Endodermal cell (in vitro differentiated cells): ENCODE measurements at regions not wholly inside any gene's neighbourhood (a gene's known extent, or its start where the extent isn't known, plus 50 kb on each side); places are given as distances from the start of the nearest gene placed in this dataset.

Experiments
- DNase-seq: peaks from one replicate; pipeline ENCODE4 v3.0.0-alpha.2; 2017
- H3K27ac ChIP-seq: 2 replicates; pipeline ENCODE4 v1.5.1; 2013; ENCODE audit warnings: mild to moderate bottlenecking, low read depth, low read length, moderate library complexity
- H3K27me3 ChIP-seq: 2 replicates; pipeline ENCODE4 v1.6.1; 2013; ENCODE audit warnings: mild to moderate bottlenecking, low read length, moderate library complexity; ENCODE audit not compliant: insufficient read depth, control insufficient read depth, poor library complexity, severe bottlenecking
- H3K36me3 ChIP-seq: 2 replicates; pipeline ENCODE4 v1.7.0; 2013; ENCODE audit warnings: mild to moderate bottlenecking, low read length, moderate library complexity; ENCODE audit not compliant: control insufficient read depth, insufficient read depth
- H3K4me1 ChIP-seq: one replicate; pipeline ENCODE4 v1.7.0; 2013; ENCODE audit warnings: low read length; ENCODE audit not compliant: control insufficient read depth, insufficient read depth
- H3K4me3 ChIP-seq: 2 replicates; pipeline ENCODE4 v1.5.1; 2013; ENCODE audit warnings: mild to moderate bottlenecking, low read length, moderate library complexity
- H3K9ac ChIP-seq: 2 replicates; pipeline ENCODE4 v1.6.1; 2013; ENCODE audit warnings: mild to moderate bottlenecking, low read length, moderate library complexity; ENCODE audit not compliant: poor library complexity, severe bottlenecking; ENCODE audit errors: extremely low read depth
- H3K9me3 ChIP-seq: 2 replicates; pipeline ENCODE4 v1.6.1; 2013; ENCODE audit warnings: mild to moderate bottlenecking, low read length, moderate library complexity; ENCODE audit not compliant: control insufficient read depth
- H3K27ac Mint-ChIP-seq: 2 replicates; pipeline ENCODE4 v1.8.0; 2020; ENCODE audit warnings: mixed read lengths
- H3K27me3 Mint-ChIP-seq: 2 replicates; pipeline ENCODE4 v1.8.0; 2021; ENCODE audit warnings: mild to moderate bottlenecking, mixed read lengths; ENCODE audit not compliant: insufficient read depth
- H3K36me3 Mint-ChIP-seq: 2 replicates; pipeline ENCODE4 v1.8.0; 2020; ENCODE audit warnings: low read depth, mixed read lengths
- H3K4me1 Mint-ChIP-seq: 2 replicates; pipeline ENCODE4 v1.8.0; 2020; ENCODE audit warnings: mixed read lengths
- H3K4me3 Mint-ChIP-seq: 2 replicates; pipeline ENCODE4 v1.8.0; 2020; ENCODE audit warnings: mild to moderate bottlenecking, moderate library complexity, mixed read lengths
- H3K9me3 Mint-ChIP-seq: 2 replicates; pipeline ENCODE4 v1.8.0; 2020; ENCODE audit warnings: mild to moderate bottlenecking, mixed read lengths
- WGBS, 2 experiments: methylation state at CpG; one replicate each; pipeline versions ENCODE4 v1.1.5 to v1.1.7; 2013; ENCODE audit warnings: missing lambda C conversion rate in 2 of 2, mixed read lengths in 1 of 2; ENCODE audit not compliant: insufficient coverage in 1 of 2, insufficient read length in 1 of 2; 5-methylcytosine and 5-hydroxymethylcytosine counted together
- TF ChIP-seq, protein P1 (sequence below): fragments of 200-600 bp; sonication (generic); conservative IDR thresholded peaks from 2 replicates; pipeline ENCODE4 v1.5.0; 2021; ENCODE audit warnings: antibody characterized with exemption, mild to moderate bottlenecking

DNA sequence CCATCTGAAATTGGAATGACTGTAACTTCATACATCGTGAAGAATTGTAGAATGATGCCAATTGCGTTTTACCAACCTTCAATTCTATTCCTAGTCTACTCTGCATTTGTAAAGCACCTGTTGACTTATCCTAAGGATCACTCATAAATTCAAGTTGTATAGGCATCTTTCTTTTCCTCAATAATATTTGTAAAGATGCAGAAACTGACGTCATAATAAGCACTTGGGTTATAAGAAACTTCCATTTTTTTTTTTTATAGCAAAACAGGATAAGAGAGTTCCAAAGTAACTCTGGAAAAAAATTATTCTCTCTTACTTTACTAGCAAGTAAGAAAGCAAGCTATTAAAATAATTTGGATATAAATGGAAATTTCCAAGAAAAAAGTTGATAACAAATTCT, 1377.4 kb upstream of the ACVR2A start:
- TF ChIP-seq, protein P1, sequence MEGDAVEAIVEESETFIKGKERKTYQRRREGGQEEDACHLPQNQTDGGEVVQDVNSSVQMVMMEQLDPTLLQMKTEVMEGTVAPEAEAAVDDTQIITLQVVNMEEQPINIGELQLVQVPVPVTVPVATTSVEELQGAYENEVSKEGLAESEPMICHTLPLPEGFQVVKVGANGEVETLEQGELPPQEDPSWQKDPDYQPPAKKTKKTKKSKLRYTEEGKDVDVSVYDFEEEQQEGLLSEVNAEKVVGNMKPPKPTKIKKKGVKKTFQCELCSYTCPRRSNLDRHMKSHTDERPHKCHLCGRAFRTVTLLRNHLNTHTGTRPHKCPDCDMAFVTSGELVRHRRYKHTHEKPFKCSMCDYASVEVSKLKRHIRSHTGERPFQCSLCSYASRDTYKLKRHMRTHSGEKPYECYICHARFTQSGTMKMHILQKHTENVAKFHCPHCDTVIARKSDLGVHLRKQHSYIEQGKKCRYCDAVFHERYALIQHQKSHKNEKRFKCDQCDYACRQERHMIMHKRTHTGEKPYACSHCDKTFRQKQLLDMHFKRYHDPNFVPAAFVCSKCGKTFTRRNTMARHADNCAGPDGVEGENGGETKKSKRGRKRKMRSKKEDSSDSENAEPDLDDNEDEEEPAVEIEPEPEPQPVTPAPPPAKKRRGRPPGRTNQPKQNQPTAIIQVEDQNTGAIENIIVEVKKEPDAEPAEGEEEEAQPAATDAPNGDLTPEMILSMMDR, result no peak
- Histone ChIP-seq H3K27ac (no peak overlapping the region), H3K9ac (no peak overlapping the region), H3K9me3 (no peaks in the 10 kb centered on the region), H3K27me3 (no peaks in the 10 kb centered on the region), H3K4me3 (no peak overlapping the region), H3K36me3 (no peaks in the 10 kb centered on the region), H3K4me1 (no peaks in the 10 kb centered on the region)
- H3K9me3 Mint-ChIP-seq, result peaks cover 11% of the 10 kb centered on the region
- no peak overlapping the region for H3K27ac Mint-ChIP-seq
- DNase-seq, result no peak
- H3K4me1 Mint-ChIP-seq, result no peaks in the 10 kb centered on the region
- WGBS, 2 experiments, result 92 to 100% methylated on average over 2 of the region's 3 CpGs
- H3K4me3 Mint-ChIP-seq, result no peak overlapping the region
- no peaks in the 10 kb centered on the region for H3K27me3 Mint-ChIP-seq
- H3K36me3 Mint-ChIP-seq, result peaks cover 12% of the 10 kb centered on the region

DNA sequence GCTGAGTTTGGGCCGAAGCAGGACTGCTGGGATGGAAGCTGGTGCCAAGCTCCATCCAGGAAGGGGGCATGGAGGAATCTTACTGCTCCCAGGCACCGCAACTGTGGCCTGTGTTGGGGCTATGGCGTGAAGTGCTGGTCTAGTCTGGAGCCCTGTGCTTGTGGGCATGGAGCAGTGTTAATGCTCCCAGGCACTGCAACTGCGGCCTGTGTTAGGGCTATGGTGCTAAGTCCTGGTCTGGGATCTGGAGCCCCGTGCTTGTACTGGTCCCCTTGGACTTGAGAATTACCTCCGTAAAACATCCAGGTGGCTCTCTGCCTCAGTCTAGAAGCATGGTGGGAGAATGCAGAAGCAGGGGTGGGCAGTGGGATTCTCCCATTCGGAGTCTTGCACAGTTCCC, 1379.4 kb upstream of the ACVR2A start:
- Mint-ChIP-seq H3K4me1 (no peaks in the 10 kb centered on the region), H3K4me3 (no peak overlapping the region), H3K27me3 (no peaks in the 10 kb centered on the region), H3K9me3 (peaks cover 26% of the 10 kb centered on the region), H3K36me3 (peaks cover 12% of the 10 kb centered on the region), H3K27ac (no peak overlapping the region)
- Histone ChIP-seq H3K27me3 (no peaks in the 10 kb centered on the region), H3K9me3 (no peaks in the 10 kb centered on the region), H3K4me3 (no peak overlapping the region), H3K36me3 (no peaks in the 10 kb centered on the region), H3K9ac (no peak overlapping the region), H3K4me1 (no peaks in the 10 kb centered on the region), H3K27ac (no peak overlapping the region)
- no peak for DNase-seq
- TF ChIP-seq, protein P1, result no peak
- 94 to 100% methylated on average over 3 to 7 of the region's 7 CpGs for WGBS, 2 experiments

DNA sequence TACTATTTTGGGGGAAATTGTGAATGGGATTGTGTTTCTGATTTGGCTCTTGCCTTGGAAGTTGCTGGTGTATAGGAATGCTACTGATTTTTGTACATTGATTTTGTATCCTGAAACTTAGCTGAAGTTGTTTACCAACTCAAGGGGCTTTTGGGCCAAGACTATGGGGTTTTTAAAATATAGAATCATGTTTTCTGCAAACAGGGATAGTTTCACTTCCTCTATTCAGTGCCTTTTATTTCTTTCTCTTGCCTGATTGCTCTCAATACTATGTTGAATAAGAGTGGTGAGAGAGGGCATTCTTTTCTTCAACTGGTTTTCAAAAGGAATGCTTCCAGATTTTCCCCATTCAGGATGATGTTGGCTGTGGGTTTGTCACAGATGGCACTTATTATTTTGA, 1383.8 kb upstream of the ACVR2A start:
- no peak overlapping the region for H3K27ac Mint-ChIP-seq
- H3K4me1 Mint-ChIP-seq, result no peaks in the 10 kb centered on the region
- Histone ChIP-seq H3K27ac (no peak overlapping the region), H3K36me3 (no peaks in the 10 kb centered on the region), H3K9me3 (peaks cover 23% of the 10 kb centered on the region), H3K4me1 (no peaks in the 10 kb centered on the region), H3K9ac (no peak overlapping the region), H3K27me3 (no peaks in the 10 kb centered on the region), H3K4me3 (no peak overlapping the region)
- DNase-seq, result no peak
- no peak overlapping the region for H3K4me3 Mint-ChIP-seq
- no peaks in the 10 kb centered on the region for H3K27me3 Mint-ChIP-seq
- H3K36me3 Mint-ChIP-seq, result peaks cover 27% of the 10 kb centered on the region
- peaks cover 57% of the 10 kb centered on the region for H3K9me3 Mint-ChIP-seq
- TF ChIP-seq, protein P1, result no peak
